ENCODE measurements at regions not wholly inside any gene's neighbourhood (a gene's known extent, or its start where the extent isn't known, plus 50 kb on each side); places are given as distances from the start of the nearest gene placed in this dataset.
A peak's percentile ranks its signal among the peaks of the same experiment; 100 is the strongest.

- TF ChIP-seq CTCF (IDR thresholded peaks at IDR 0.05; ENCODE audit: insufficient read depth, low read depth, low read length): no peak
- peak; percentile 6 for DNase-seq (ENCODE audit: low read depth)
- no peak overlapping the region for H3K4me3 ChIP-seq (ENCODE audit: low read depth, low read length)
Observed at GRCh38 chr7:41097501-41097900, 605.4 kb downstream of the INHBA start.

- DNase-seq (ENCODE audit: low read depth): peak; percentile 42
- no peak overlapping the region for H3K4me3 ChIP-seq (ENCODE audit: low read depth, low read length)
- TF ChIP-seq CTCF (IDR thresholded peaks at IDR 0.05; ENCODE audit: insufficient read depth, low read depth, low read length): no peak
Observed at GRCh38 chr7:41096917-41097316, 606.0 kb downstream of the INHBA start.

- TF ChIP-seq CTCF (IDR thresholded peaks at IDR 0.05; ENCODE audit: insufficient read depth, low read depth, low read length): no peak
- H3K4me3 ChIP-seq (ENCODE audit: low read depth, low read length): no peak overlapping the region
- no peak for DNase-seq (ENCODE audit: low read depth)
Observed at GRCh38 chr7:41093141-41093540, 609.7 kb downstream of the INHBA start.

GRCh38 chr7:41085244-41085643 lies 617.6 kb downstream of the INHBA start:
- TF ChIP-seq CTCF (IDR thresholded peaks at IDR 0.05; ENCODE audit: insufficient read depth, low read depth, low read length): no peak
- no peak overlapping the region for H3K4me3 ChIP-seq (ENCODE audit: low read depth, low read length)
- DNase-seq (ENCODE audit: low read depth): peak; percentile 36

GRCh38 chr7:41084381-41084780 lies 618.5 kb downstream of the INHBA start:
- no peak for DNase-seq (ENCODE audit: low read depth)
- TF ChIP-seq CTCF (IDR thresholded peaks at IDR 0.05; ENCODE audit: insufficient read depth, low read depth, low read length): no peak
- no peak overlapping the region for H3K4me3 ChIP-seq (ENCODE audit: low read depth, low read length)

- H3K4me3 ChIP-seq (ENCODE audit: low read depth, low read length): no peak overlapping the region
- DNase-seq (ENCODE audit: low read depth): no peak
- TF ChIP-seq CTCF (IDR thresholded peaks at IDR 0.05; ENCODE audit: insufficient read depth, low read depth, low read length): no peak
Observed at GRCh38 chr7:41069635-41070034, 633.3 kb downstream of the INHBA start.

GRCh38 chr7:41067576-41067975 lies 635.3 kb downstream of the INHBA start:
- H3K4me3 ChIP-seq (ENCODE audit: low read depth, low read length): no peak overlapping the region
- DNase-seq (ENCODE audit: low read depth): no peak
- no peak for TF ChIP-seq CTCF (IDR thresholded peaks at IDR 0.05; ENCODE audit: insufficient read depth, low read depth, low read length)
